Endothelial cell of umbilical vein (primary cell): ENCODE measurements at regions not wholly inside any gene's neighbourhood (a gene's known extent, or its start where the extent isn't known, plus 50 kb on each side); places are given as distances from the start of the nearest gene placed in this dataset.

Experiments
- BruUV-seq: library from RNA; stranded (reverse); fragments of 400-500 nt; replicated peaks from 2 replicates; lab custom pipeline; 2021; lab: Mats Ljungman, UMichigan
- CTCF ChIA-PET: fragments of 300-600, 350-600 bp; sonication (Branson Sonifier 250); formaldehyde crosslinking; loops from one replicate; lab custom pipeline; 2021; ENCODE audit warnings: antibody characterized with exemption, inconsistent platforms; lab: Charles Lee
- POLR2A ChIA-PET: fragments of 300-600, 350-600 bp; sonication (Branson Sonifier 250); formaldehyde crosslinking; loops from one replicate; lab custom pipeline; 2021; ENCODE audit warnings: antibody characterized with exemption, inconsistent platforms; lab: Charles Lee
- DNase-seq: peaks from one replicate; pipeline ENCODE4 v3.0.0-alpha.2; 2011; ENCODE audit warnings: low read depth, low spot score
- FAIRE-seq: peaks from 2 replicates; lab custom pipeline; 2011; peaks lifted over from hg19 to GRCh38; lab: Jason Lieb, UNC
- H2AFZ ChIP-seq: 2 replicates; pipeline ENCODE4 v1.6.0; 2012; ENCODE audit warnings: low read depth, low read length, control low read depth, inconsistent platforms
- H3K27ac ChIP-seq: 2 replicates; pipeline ENCODE4 v1.5.1; 2011; ENCODE audit warnings: low read depth, mild to moderate bottlenecking, control low read depth, low read length, moderate library complexity; ENCODE audit not compliant: insufficient read depth
- H3K27me3 ChIP-seq, 2 experiments: 2 replicates each; pipeline versions ENCODE4 v1.6.0 to v1.6.1; 2011; ENCODE audit warnings: low read length in 2 of 2, mixed read lengths in 1 of 2; ENCODE audit not compliant: control insufficient read depth in 2 of 2, insufficient read depth in 2 of 2
- H3K36me3 ChIP-seq, 2 experiments: 2 replicates in 1 of 2; 3 replicates in 1 of 2; pipeline ENCODE4 v1.5.1; 2011; ENCODE audit warnings: low read length in 2 of 2, mild to moderate bottlenecking in 1 of 2, moderate library complexity in 1 of 2; ENCODE audit not compliant: control insufficient read depth in 2 of 2, insufficient read depth in 2 of 2; ENCODE audit errors: extremely low read depth in 1 of 2
- H3K4me1 ChIP-seq: 3 replicates; pipeline ENCODE4 v1.5.1; 2011; ENCODE audit warnings: mild to moderate bottlenecking, low read length; ENCODE audit not compliant: control insufficient read depth, insufficient read depth; ENCODE audit errors: extremely low read depth
- H3K4me2 ChIP-seq: 2 replicates; pipeline ENCODE4 v1.6.1; 2011; ENCODE audit warnings: low read length, control low read depth, mixed read lengths; ENCODE audit not compliant: insufficient read depth
- H3K4me3 ChIP-seq, 3 experiments: fragments of 200-600 bp in 1 of 3; sonication (generic), shearing (Covaris generic) in 1 of 3; replicated peaks in 1 of 3; 2 replicates each; pipeline ENCODE4 v1.5.1; 2011 to 2016; ENCODE audit warnings: control low read depth in 3 of 3, low read length in 3 of 3, mild to moderate bottlenecking in 2 of 3, inconsistent platforms in 1 of 3, low read depth in 1 of 3, moderate library complexity in 1 of 3; ENCODE audit not compliant: insufficient read depth in 1 of 3
- H3K79me2 ChIP-seq: 2 replicates; pipeline ENCODE4 v1.6.0; 2012; ENCODE audit warnings: low read length, inconsistent platforms; ENCODE audit not compliant: control insufficient read depth, insufficient read depth
- H3K9ac ChIP-seq: replicated peaks from 2 replicates; pipeline ENCODE3; 2011; ENCODE audit warnings: low read length, control low read depth; ENCODE audit not compliant: insufficient read depth; ENCODE audit errors: extremely low read depth
- H3K9me1 ChIP-seq: replicated peaks from 3 replicates; pipeline ENCODE4 v1.6.0; 2011; ENCODE audit warnings: mild to moderate bottlenecking, low read length; ENCODE audit not compliant: control insufficient read depth, insufficient read depth; ENCODE audit errors: extremely low read depth
- H3K9me3 ChIP-seq: replicated peaks from 2 replicates; pipeline ENCODE4 v1.5.1; 2012; ENCODE audit warnings: low read length, inconsistent platforms; ENCODE audit not compliant: control insufficient read depth, insufficient read depth
- H4K20me1 ChIP-seq: replicated peaks from 2 replicates; pipeline ENCODE3; 2011; ENCODE audit warnings: mild to moderate bottlenecking, low read length; ENCODE audit not compliant: control insufficient read depth, insufficient read depth; ENCODE audit errors: extremely low read depth
- CTCF ChIP-seq, 2 donors: IDR thresholded peaks; 1 replicate in 1 of 2; 2 replicates in 1 of 2; pipeline ENCODE4 v1.5.1; 2011; ENCODE audit warnings: low read length in 2 of 2, mild to moderate bottlenecking in 2 of 2, moderate library complexity in 2 of 2, control low read depth in 1 of 2, inconsistent platforms in 1 of 2, low read depth in 1 of 2; ENCODE audit not compliant: insufficient read depth in 1 of 2; ENCODE audit errors: extremely low read depth in 1 of 2
- EZH2 ChIP-seq: IDR thresholded peaks from 2 replicates; pipeline ENCODE4 v1.6.1; 2012; ENCODE audit warnings: borderline replicate concordance, low read depth, mild to moderate bottlenecking, moderate library complexity, low read length, inconsistent platforms; ENCODE audit not compliant: severe bottlenecking
- FOS ChIP-seq: IDR thresholded peaks from 2 replicates; pipeline ENCODE4 v1.6.1; 2011; ENCODE audit warnings: mild to moderate bottlenecking, low read length, moderate library complexity, borderline replicate concordance; ENCODE audit not compliant: insufficient read depth
- GATA2 ChIP-seq: IDR thresholded peaks from 2 replicates; pipeline ENCODE4 v1.7.0; 2011; ENCODE audit warnings: low read depth, mild to moderate bottlenecking, moderate library complexity, mixed read lengths, low read length; ENCODE audit not compliant: insufficient read length, insufficient read depth
- JUN ChIP-seq: IDR thresholded peaks from 2 replicates; pipeline ENCODE4 v1.6.1; 2011; ENCODE audit warnings: borderline replicate concordance, low read depth; ENCODE audit not compliant: insufficient read length, insufficient read depth
- MAX ChIP-seq: IDR thresholded peaks from 2 replicates; pipeline ENCODE4 v1.6.1; 2011; ENCODE audit not compliant: insufficient read depth, insufficient read length
- MYC ChIP-seq: IDR thresholded peaks from one replicate; pipeline ENCODE4 v1.6.1; 2011; ENCODE audit warnings: mild to moderate bottlenecking, low read depth, low read length
- POLR2A ChIP-seq: IDR thresholded peaks from 2 replicates; pipeline ENCODE4 v1.6.1; 2012; ENCODE audit warnings: low read depth, mild to moderate bottlenecking, control low read depth, low read length
- POLR2AphosphoS5 ChIP-seq: IDR thresholded peaks from 2 replicates; pipeline ENCODE4 v1.6.1; 2012; ENCODE audit warnings: low read depth, mild to moderate bottlenecking, control low read depth, low read length, moderate library complexity; ENCODE audit not compliant: insufficient read depth
- dilution Hi-C: fragments of 300-500 bp; cut with MboI; formaldehyde crosslinking; loops from one replicate; pipeline ENCODE4 v1.15.0; 2019; ENCODE audit warnings: low sequenced_read_pairs; ENCODE audit not compliant: extremely low pct_ligation_motif_present
- intact Hi-C: fragments of 100-400 bp; cut with micrococcal nuclease; formaldehyde crosslinking; loops from one replicate; pipeline ENCODE4 v1.10.0; 2022

- H3K79me2 ChIP-seq, result no peaks in the 10 kb centered on the region
- no peak overlapping the region for H3K9ac ChIP-seq
- H3K9me3 ChIP-seq, result peaks cover 3% of the 10 kb centered on the region
- no peak overlapping the region for H3K4me3 ChIP-seq
- dilution Hi-C loops (no loop called here), intact Hi-C loops (no loop called here)
- H3K27me3 ChIP-seq, result no peaks in the 10 kb centered on the region
- POLR2A ChIA-PET, result no interaction called here
- H2AFZ ChIP-seq, result no peak overlapping the region
- no peak overlapping the region for H3K27ac ChIP-seq
- H4K20me1 ChIP-seq, result no peaks in the 10 kb centered on the region
- DNase-seq (no peak), FAIRE-seq (no peak)
- BruUV-seq, result no TSS peak
- H3K4me1 ChIP-seq, result no peaks in the 10 kb centered on the region
- CTCF ChIA-PET, result no interaction called here
- H3K36me3 ChIP-seq, result no peaks in the 10 kb centered on the region
- no peaks in the 10 kb centered on the region for H3K9me1 ChIP-seq
- TF ChIP-seq FOS (no peak), CTCF (IDR thresholded peaks at IDR 0.05; ENCODE audit: extremely low read depth in 1 of 2, insufficient read depth in 1 of 2, low read depth in 1 of 2, low read length in 2 of 2) (no peak), MAX (no peak), MYC (no peak), JUN (no peak), EZH2 (no peak), POLR2AphosphoS5 (no peak), GATA2 (no peak), POLR2A (no peak)
- no peak overlapping the region for H3K4me2 ChIP-seq
These were observed 359.3 kb downstream of the NPIPA8 start for GRCh38 chr16:17977260-17977659.
